GM23338 (cell line): ENCODE measurements at regions not wholly inside any gene's neighbourhood (a gene's known extent, or its start where the extent isn't known, plus 50 kb on each side); places are given as distances from the start of the nearest gene placed in this dataset.

Experiments used
- CREB1 ChIP-seq: fragments of 250-450 bp; sonication (Bioruptor Pico); IDR thresholded peaks from 2 replicates; pipeline ENCODE4 v1.5.0; 2020; ENCODE audit warnings: low read depth, mild to moderate bottlenecking, moderate library complexity
- CTCF ChIP-seq, 2 experiments: fragments of 200-600 bp in 1 of 2; sonication (generic) in 1 of 2; conservative IDR thresholded peaks; 2 replicates each; pipeline versions ENCODE4 v1.5.1 to v1.6.1; 2016 to 2017; ENCODE audit warnings: antibody characterized with exemption in 2 of 2, low read depth in 2 of 2, mild to moderate bottlenecking in 2 of 2, moderate library complexity in 1 of 2
- EZH2 ChIP-seq: fragments of 200-600 bp; sonication (generic); IDR thresholded peaks from one replicate; pipeline ENCODE4 v1.8.0; 2017; ENCODE audit warnings: antibody characterized with exemption, mild to moderate bottlenecking, low read depth; ENCODE audit not compliant: unreplicated experiment
- EZH2phosphoT487 ChIP-seq: fragments of 200-600 bp; sonication (generic); IDR thresholded peaks from one replicate; pipeline ENCODE4 v1.8.1; 2018; ENCODE audit warnings: antibody characterized with exemption; ENCODE audit not compliant: unreplicated experiment
- JUNB ChIP-seq: IDR thresholded peaks from one replicate; pipeline ENCODE4 v1.6.1; 2016; ENCODE audit warnings: antibody characterized with exemption; ENCODE audit not compliant: unreplicated experiment
- POLR2AphosphoS5 ChIP-seq: IDR thresholded peaks from 2 replicates; pipeline ENCODE4 v1.6.1; 2016; ENCODE audit warnings: antibody characterized with exemption, low read depth
- ZNF331 ChIP-seq: fragments of 250-450 bp; sonication (Bioruptor Pico); IDR thresholded peaks from 2 replicates; pipeline ENCODE4 v1.5.0; 2020; ENCODE audit warnings: low read depth, mild to moderate bottlenecking, moderate library complexity
- TF ChIP-seq, protein P1 (sequence below): IDR thresholded peaks from one replicate; pipeline ENCODE4 v1.6.1; 2018; ENCODE audit warnings: antibody characterized with exemption; ENCODE audit not compliant: unreplicated experiment

- TF ChIP-seq CTCF (conservative IDR thresholded peaks at IDR 0.05; ENCODE audit: low read depth in 2 of 2) (no peak), EZH2phosphoT487 (no peak), POLR2AphosphoS5 (no peak), CREB1 (no peak), EZH2 (no peak), JUNB (no peak), ZNF331 (CRISPR knock-in tag) (no peak)
- TF ChIP-seq, protein P1, sequence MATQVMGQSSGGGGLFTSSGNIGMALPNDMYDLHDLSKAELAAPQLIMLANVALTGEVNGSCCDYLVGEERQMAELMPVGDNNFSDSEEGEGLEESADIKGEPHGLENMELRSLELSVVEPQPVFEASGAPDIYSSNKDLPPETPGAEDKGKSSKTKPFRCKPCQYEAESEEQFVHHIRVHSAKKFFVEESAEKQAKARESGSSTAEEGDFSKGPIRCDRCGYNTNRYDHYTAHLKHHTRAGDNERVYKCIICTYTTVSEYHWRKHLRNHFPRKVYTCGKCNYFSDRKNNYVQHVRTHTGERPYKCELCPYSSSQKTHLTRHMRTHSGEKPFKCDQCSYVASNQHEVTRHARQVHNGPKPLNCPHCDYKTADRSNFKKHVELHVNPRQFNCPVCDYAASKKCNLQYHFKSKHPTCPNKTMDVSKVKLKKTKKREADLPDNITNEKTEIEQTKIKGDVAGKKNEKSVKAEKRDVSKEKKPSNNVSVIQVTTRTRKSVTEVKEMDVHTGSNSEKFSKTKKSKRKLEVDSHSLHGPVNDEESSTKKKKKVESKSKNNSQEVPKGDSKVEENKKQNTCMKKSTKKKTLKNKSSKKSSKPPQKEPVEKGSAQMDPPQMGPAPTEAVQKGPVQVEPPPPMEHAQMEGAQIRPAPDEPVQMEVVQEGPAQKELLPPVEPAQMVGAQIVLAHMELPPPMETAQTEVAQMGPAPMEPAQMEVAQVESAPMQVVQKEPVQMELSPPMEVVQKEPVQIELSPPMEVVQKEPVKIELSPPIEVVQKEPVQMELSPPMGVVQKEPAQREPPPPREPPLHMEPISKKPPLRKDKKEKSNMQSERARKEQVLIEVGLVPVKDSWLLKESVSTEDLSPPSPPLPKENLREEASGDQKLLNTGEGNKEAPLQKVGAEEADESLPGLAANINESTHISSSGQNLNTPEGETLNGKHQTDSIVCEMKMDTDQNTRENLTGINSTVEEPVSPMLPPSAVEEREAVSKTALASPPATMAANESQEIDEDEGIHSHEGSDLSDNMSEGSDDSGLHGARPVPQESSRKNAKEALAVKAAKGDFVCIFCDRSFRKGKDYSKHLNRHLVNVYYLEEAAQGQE, result no peak
Observed at GRCh38 chr4:114100288-114101031, 121.0 kb upstream of the ARSJ start.
